Prostate gland (tissue), 2 donors: ENCODE measurements at regions not wholly inside any gene's neighbourhood (a gene's known extent, or its start where the extent isn't known, plus 50 kb on each side); places are given as distances from the start of the nearest gene placed in this dataset.

ENCODE experiments used
- DNase-seq: peaks from one replicate; pipeline ENCODE4 v3.0.0-alpha.2; 2019; ENCODE audit warnings: low spot score
- H3K27ac ChIP-seq, 2 donors: fragments of 200-600 bp; sonication (generic); 2 replicates each; pipeline ENCODE4 v1.5.1; 2017 to 2019
- H3K27me3 ChIP-seq: fragments of 200-600 bp; sonication (generic); replicated peaks from 2 replicates; pipeline ENCODE4 v1.5.1; 2019; ENCODE audit not compliant: insufficient read depth
- H3K36me3 ChIP-seq, 2 donors: fragments of 200-600 bp; sonication (generic); 1 replicate in 1 of 2; 2 replicates in 1 of 2; pipeline versions ENCODE4 v1.5.1 to v1.8.1; 2017 to 2019
- H3K4me1 ChIP-seq: fragments of 200-600 bp; sonication (generic); replicated peaks from 2 replicates; pipeline ENCODE4 v1.5.1; 2019
- H3K4me3 ChIP-seq, 2 donors: fragments of 200-600 bp; sonication (generic); 2 replicates each; pipeline ENCODE4 v1.5.1; 2017 to 2019
- H3K9me3 ChIP-seq: fragments of 200-600 bp; sonication (generic); 2 replicates; pipeline ENCODE4 v1.5.1; 2017
- POLR2A ChIP-seq: fragments of 450-650 bp; IDR thresholded peaks from one replicate; pipeline ENCODE4 v1.6.1; 2016; ENCODE audit warnings: antibody characterized with exemption, mild to moderate bottlenecking
- POLR2AphosphoS5 ChIP-seq: sonication (generic); formaldehyde crosslinking; IDR thresholded peaks from one replicate; pipeline ENCODE4 v1.6.1; 2017; ENCODE audit warnings: antibody characterized with exemption
- WGBS: methylation state at CpG from one replicate; pipeline ENCODE4 v1.1.5; 2018; 5-methylcytosine and 5-hydroxymethylcytosine counted together
- intact Hi-C: fragments of 100-400 bp; cut with DNase I; formaldehyde crosslinking; loops from one replicate; pipeline ENCODE4 v1.14.2; 2022
- TF ChIP-seq, protein P1 (sequence below), 4 experiments: fragments of 200-600 bp in 2 of 4; fragments of 450-650 bp in 2 of 4; sonication (generic) in 2 of 4; IDR thresholded peaks; 1 replicate in 3 of 4; 2 replicates in 1 of 4; pipeline ENCODE4 v1.5.1; 2016 to 2019; ENCODE audit warnings: antibody characterized with exemption in 4 of 4, mild to moderate bottlenecking in 2 of 4, moderate library complexity in 2 of 4

DNA sequence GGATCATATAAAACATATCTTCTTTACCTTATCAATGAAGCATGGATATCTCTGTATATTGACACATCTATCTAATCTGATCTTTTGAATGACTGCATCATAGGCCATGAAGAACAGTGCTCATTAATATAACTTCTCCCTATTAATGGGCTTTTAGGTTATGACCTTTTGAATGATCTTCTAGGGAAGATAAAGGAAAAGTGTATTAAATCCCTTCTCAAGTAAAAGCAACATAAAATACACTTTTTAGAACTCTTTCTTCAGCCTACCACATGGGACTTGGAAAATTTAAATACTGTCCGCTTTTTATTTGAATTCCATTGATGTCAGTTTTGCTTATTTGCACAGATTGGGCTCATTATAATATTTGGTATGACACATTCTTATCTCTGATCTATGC is 425.4 kb downstream of the MED13L start:
- H3K4me1 ChIP-seq, result no peaks in the 10 kb centered on the region
- WGBS, result 85% methylated on average over 1 of the region's 1 CpG

DNA sequence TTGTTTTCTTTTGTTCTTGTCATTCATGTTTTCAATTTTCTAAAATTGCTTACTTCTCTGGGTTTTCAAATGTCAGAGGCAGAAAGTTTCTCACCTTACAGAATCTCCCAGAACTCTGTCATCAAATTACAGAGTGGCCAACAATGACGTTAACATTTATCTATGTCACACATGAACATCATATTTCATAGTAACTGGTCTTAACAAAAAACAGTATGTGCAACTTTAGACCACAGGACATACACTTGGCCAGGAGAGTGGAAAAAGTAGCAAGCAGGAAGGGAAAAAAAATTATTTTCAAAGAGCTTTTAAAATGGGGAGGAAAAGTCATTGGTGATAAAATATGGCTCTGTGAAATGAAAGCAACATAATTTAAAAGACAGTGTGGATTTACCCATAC is 426.5 kb downstream of the MED13L start:
- Histone ChIP-seq H3K36me3 (no peaks in the 10 kb centered on the region), H3K27me3 (no peaks in the 10 kb centered on the region), H3K4me1 (no peaks in the 10 kb centered on the region), H3K4me3 (no peak overlapping the region), H3K27ac (no peak overlapping the region), H3K9me3 (no peaks in the 10 kb centered on the region)
- TF ChIP-seq, protein P1, sequence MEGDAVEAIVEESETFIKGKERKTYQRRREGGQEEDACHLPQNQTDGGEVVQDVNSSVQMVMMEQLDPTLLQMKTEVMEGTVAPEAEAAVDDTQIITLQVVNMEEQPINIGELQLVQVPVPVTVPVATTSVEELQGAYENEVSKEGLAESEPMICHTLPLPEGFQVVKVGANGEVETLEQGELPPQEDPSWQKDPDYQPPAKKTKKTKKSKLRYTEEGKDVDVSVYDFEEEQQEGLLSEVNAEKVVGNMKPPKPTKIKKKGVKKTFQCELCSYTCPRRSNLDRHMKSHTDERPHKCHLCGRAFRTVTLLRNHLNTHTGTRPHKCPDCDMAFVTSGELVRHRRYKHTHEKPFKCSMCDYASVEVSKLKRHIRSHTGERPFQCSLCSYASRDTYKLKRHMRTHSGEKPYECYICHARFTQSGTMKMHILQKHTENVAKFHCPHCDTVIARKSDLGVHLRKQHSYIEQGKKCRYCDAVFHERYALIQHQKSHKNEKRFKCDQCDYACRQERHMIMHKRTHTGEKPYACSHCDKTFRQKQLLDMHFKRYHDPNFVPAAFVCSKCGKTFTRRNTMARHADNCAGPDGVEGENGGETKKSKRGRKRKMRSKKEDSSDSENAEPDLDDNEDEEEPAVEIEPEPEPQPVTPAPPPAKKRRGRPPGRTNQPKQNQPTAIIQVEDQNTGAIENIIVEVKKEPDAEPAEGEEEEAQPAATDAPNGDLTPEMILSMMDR (IDR thresholded peaks at IDR 0.05), result no peak
- TF ChIP-seq POLR2A, result no peak
- no peak for TF ChIP-seq POLR2AphosphoS5
- DNase-seq, result no peak
- 68% methylated on average over 1 of the region's 1 CpG for WGBS
- intact Hi-C loops, result loop anchor here (10.0 kb wide), 1 partner anchor 1166 kb away; the partner anchor contains the start of gene TBX3

More for the DNA sequence above, 425.4 kb downstream of the MED13L start:
- H3K4me3 ChIP-seq, result no peak overlapping the region
- H3K9me3 ChIP-seq, result no peaks in the 10 kb centered on the region
- intact Hi-C loops, result loop anchor here (10.0 kb wide), 1 partner anchor 1167 kb away; the partner anchor contains the start of gene TBX3
- DNase-seq, result no peak
- no peaks in the 10 kb centered on the region for H3K36me3 ChIP-seq
- TF ChIP-seq POLR2AphosphoS5, result no peak
- TF ChIP-seq, protein P1 (IDR thresholded peaks at IDR 0.05), result no peak
- no peak for TF ChIP-seq POLR2A
- H3K27ac ChIP-seq, result no peak overlapping the region
- no peaks in the 10 kb centered on the region for H3K27me3 ChIP-seq

DNA sequence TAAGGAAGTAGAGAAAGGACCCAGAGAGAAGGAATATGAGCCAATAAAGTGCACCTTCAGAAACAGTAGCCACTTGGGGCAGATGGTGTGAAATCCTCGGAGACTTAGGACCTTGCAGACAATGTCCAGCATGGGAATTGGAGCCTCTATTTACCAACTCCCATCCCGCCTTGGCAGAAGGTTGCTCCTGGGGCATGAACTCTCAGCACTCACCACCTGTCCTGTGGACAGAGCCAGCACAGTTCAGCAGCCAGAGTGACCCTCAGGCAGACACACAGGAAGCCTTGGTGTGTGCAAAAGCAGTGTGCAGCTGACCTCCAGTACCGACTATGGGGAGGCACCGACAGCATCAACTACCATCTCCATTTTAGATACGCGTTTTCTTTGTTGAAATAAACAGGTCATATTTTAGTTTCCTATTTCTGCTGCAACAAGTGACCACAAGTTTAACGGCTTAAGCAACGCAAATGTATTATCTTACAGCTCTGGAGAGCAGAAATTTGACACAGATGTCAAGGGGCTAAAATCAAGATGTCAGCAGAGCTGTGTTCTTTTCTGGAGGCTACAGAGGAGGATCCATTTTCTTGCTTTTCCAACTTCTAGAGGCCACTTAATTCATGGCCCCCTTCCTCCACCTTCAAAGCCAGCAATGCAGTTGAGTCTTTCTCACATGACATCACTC is 428.1 kb downstream of the MED13L start:
- no peak for TF ChIP-seq POLR2A
- TF ChIP-seq, protein P1 (IDR thresholded peaks at IDR 0.05), result no peak
- 84% methylated on average over 8 of the region's 8 CpGs for WGBS
- no peaks in the 10 kb centered on the region for H3K4me1 ChIP-seq
- intact Hi-C loops, result no loop called here
- no peaks in the 10 kb centered on the region for H3K36me3 ChIP-seq
- no peak for DNase-seq
- no peak overlapping the region for H3K27ac ChIP-seq
- H3K9me3 ChIP-seq, result no peaks in the 10 kb centered on the region
- H3K27me3 ChIP-seq, result no peaks in the 10 kb centered on the region
- H3K4me3 ChIP-seq, result no peak overlapping the region

DNA sequence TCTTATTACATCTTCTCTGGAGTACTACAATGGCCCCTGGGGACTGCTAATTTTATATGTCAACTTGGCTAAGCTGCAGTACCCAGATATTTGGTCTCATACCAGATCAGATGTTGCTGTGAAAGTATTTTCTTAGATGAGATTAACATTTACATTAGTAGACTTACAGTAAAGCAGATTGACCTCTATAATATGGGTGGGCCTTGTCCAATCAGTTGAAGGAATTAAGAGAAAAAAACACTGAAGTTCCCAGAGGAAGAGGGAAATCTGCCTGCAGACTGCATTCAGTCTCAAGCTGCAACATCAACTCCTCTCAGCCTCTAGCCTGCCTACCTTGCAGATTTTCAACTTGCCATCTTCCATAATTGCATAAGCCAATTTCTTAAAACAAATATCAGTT is 430.1 kb downstream of the MED13L start:
- Histone ChIP-seq H3K9me3 (no peaks in the 10 kb centered on the region), H3K4me3 (no peak overlapping the region), H3K27me3 (no peaks in the 10 kb centered on the region), H3K4me1 (no peaks in the 10 kb centered on the region), H3K36me3 (no peaks in the 10 kb centered on the region), H3K27ac (no peak overlapping the region)
- intact Hi-C loops, result no loop called here
- TF ChIP-seq, protein P1 (IDR thresholded peaks at IDR 0.05), result no peak
- TF ChIP-seq POLR2AphosphoS5 (no peak), POLR2A (no peak)
- no peak for DNase-seq

DNA sequence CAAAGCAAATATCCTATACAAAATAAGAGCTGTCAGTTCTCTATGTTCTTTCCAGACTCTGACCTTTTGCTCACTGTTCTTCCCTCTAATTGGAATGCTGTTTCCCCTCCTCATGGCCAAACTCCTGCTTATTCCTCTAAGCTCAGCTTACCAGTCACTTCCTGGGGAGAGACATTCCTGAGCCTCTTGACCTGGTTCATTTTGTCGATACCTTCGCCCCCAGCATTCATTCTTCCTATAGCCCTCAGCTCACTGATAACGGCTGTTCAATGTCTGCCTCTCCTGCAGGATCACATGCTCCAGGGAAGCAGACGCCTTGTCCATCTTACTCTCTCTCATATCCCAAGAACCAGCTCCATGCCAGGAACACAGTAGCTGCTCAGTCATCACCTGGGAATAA is 431.0 kb downstream of the MED13L start:
- 77% methylated on average over 4 of the region's 4 CpGs for WGBS
- Histone ChIP-seq H3K27ac (no peak overlapping the region), H3K27me3 (no peaks in the 10 kb centered on the region), H3K4me1 (no peaks in the 10 kb centered on the region), H3K9me3 (no peaks in the 10 kb centered on the region), H3K36me3 (no peaks in the 10 kb centered on the region), H3K4me3 (no peak overlapping the region)
- intact Hi-C loops, result no loop called here
- no peak for TF ChIP-seq POLR2A
- TF ChIP-seq POLR2AphosphoS5, result no peak
- TF ChIP-seq, protein P1 (IDR thresholded peaks at IDR 0.05), result no peak
- DNase-seq, result no peak
